HG03439 (cell line): ENCODE measurements at regions not wholly inside any gene's neighbourhood (a gene's known extent, or its start where the extent isn't known, plus 50 kb on each side); places are given as distances from the start of the nearest gene placed in this dataset.

Source experiments
- ATAC-seq: cut with Tn5 transposase; IDR thresholded peaks from one replicate; pipeline ENCODE4 v1.9.1; 2021; ENCODE audit warnings: mild to moderate bottlenecking, moderate library complexity; ENCODE audit not compliant: unreplicated experiment

GRCh38 chr4:100130964-100131363 is 59.3 kb downstream of the DDIT4L start:
- no peak for ATAC-seq

GRCh38 chr4:100130491-100130890 is 59.8 kb downstream of the DDIT4L start:
- no peak for ATAC-seq

GRCh38 chr4:100129774-100130173 is 60.5 kb downstream of the DDIT4L start:
- no peak for ATAC-seq

- ATAC-seq, result no peak
Observed at GRCh38 chr4:100128338-100128737, 61.9 kb downstream of the DDIT4L start.

- ATAC-seq, result no peak
Observed at GRCh38 chr4:100124715-100125114, 65.6 kb downstream of the DDIT4L start.

- no peak for ATAC-seq
Observed at GRCh38 chr4:100118181-100118580, 72.1 kb downstream of the DDIT4L start.

- ATAC-seq, result no peak
Observed at GRCh38 chr4:100117750-100118149, 72.5 kb downstream of the DDIT4L start.

GRCh38 chr4:100114909-100115308 is 75.4 kb downstream of the DDIT4L start:
- ATAC-seq, result no peak

GRCh38 chr4:100113732-100114131 is 76.5 kb downstream of the DDIT4L start:
- ATAC-seq, result no peak

GRCh38 chr4:100113096-100113495 is 77.2 kb downstream of the DDIT4L start:
- no peak for ATAC-seq

GRCh38 chr4:100109921-100110320 is 80.3 kb downstream of the DDIT4L start:
- ATAC-seq, result no peak

GRCh38 chr4:100108869-100109268 is 81.4 kb downstream of the DDIT4L start:
- no peak for ATAC-seq

GRCh38 chr4:100106982-100107381 is 83.3 kb downstream of the DDIT4L start:
- ATAC-seq, result peak; percentile 95

GRCh38 chr4:100103671-100104070 is 86.6 kb downstream of the DDIT4L start:
- ATAC-seq, result no peak

GRCh38 chr4:100100985-100101384 is 89.3 kb downstream of the DDIT4L start:
- no peak for ATAC-seq

- ATAC-seq, result no peak
Observed at GRCh38 chr4:100099746-100100145, 90.5 kb downstream of the DDIT4L start.

- ATAC-seq, result no peak
Observed at GRCh38 chr4:100098681-100099080, 91.6 kb downstream of the DDIT4L start.

GRCh38 chr4:100098011-100098545 is 92.2 kb downstream of the DDIT4L start:
- ATAC-seq, result no peak

GRCh38 chr4:100095729-100096595 is 94.3 kb downstream of the DDIT4L start:
- ATAC-seq, result peak; percentile 92

GRCh38 chr4:100093091-100093866 is 97.0 kb downstream of the DDIT4L start:
- ATAC-seq, result peak; percentile 87

- ATAC-seq, result no peak
Observed at GRCh38 chr4:100087743-100088142, 102.5 kb downstream of the DDIT4L start.
